Parathyroid adenoma (tissue), 2 donors: ENCODE measurements at regions not wholly inside any gene's neighbourhood (a gene's known extent, or its start where the extent isn't known, plus 50 kb on each side); places are given as distances from the start of the nearest gene placed in this dataset.

ENCODE experiments used
- H2AFZ ChIP-seq: fragments of 300-600 bp; sonication (generic); one replicate; pipeline ENCODE4 v1.7.0; 2017; ENCODE audit warnings: antibody characterized with exemption, mild to moderate bottlenecking
- H3K27ac ChIP-seq: fragments of 300-600 bp; sonication (generic); one replicate; pipeline ENCODE4 v1.7.0; 2017
- H3K27me3 ChIP-seq: fragments of 300-600 bp; sonication (generic); one replicate; pipeline ENCODE4 v1.7.0; 2017; ENCODE audit warnings: low read length; ENCODE audit not compliant: control insufficient read depth, insufficient read depth
- H3K36me3 ChIP-seq: fragments of 300-600 bp; sonication (generic); one replicate; pipeline ENCODE4 v1.7.0; 2017; ENCODE audit warnings: low read length; ENCODE audit not compliant: control insufficient read depth, insufficient read depth
- H3K4me1 ChIP-seq: fragments of 300-600 bp; sonication (generic); one replicate; pipeline ENCODE4 v1.7.0; 2017; ENCODE audit warnings: control low read depth
- H3K4me2 ChIP-seq: fragments of 300-600 bp; sonication (generic); one replicate; pipeline ENCODE4 v1.7.0; 2017; ENCODE audit warnings: low read length
- H3K4me3 ChIP-seq: fragments of 300-600 bp; sonication (generic); one replicate; pipeline ENCODE4 v1.7.0; 2017; ENCODE audit warnings: low read depth, low read length
- H3K79me2 ChIP-seq: fragments of 300-600 bp; sonication (generic); one replicate; pipeline ENCODE4 v1.7.0; 2017; ENCODE audit warnings: control low read depth
- H3K9ac ChIP-seq: fragments of 300-600 bp; sonication (generic); one replicate; pipeline ENCODE4 v1.7.0; 2017; ENCODE audit warnings: mild to moderate bottlenecking
- H3K9me3 ChIP-seq: fragments of 300-600 bp; sonication (generic); one replicate; pipeline ENCODE4 v1.7.0; 2017; ENCODE audit warnings: low read length; ENCODE audit not compliant: control insufficient read depth
- CTCF ChIP-seq: fragments of 300-600 bp; sonication (generic); IDR thresholded peaks from one replicate; pipeline ENCODE4 v1.7.0; 2017; ENCODE audit warnings: antibody characterized with exemption, mild to moderate bottlenecking
- donor health status: primary hyperparathyroidism.

GRCh38 chr7:52506325-52506724 is 529.1 kb upstream of the POM121L12 start:
- H3K36me3 ChIP-seq = no peaks in the 10 kb centered on the region
- H3K79me2 ChIP-seq = no peaks in the 10 kb centered on the region
- H3K27me3 ChIP-seq = no peaks in the 10 kb centered on the region
- no peak overlapping the region for H3K4me2 ChIP-seq
- H3K9ac ChIP-seq = no peak overlapping the region
- no peaks in the 10 kb centered on the region for H3K4me1 ChIP-seq
- no peak overlapping the region for H2AFZ ChIP-seq
- no peaks in the 10 kb centered on the region for H3K9me3 ChIP-seq
- H3K27ac ChIP-seq = no peak overlapping the region
- H3K4me3 ChIP-seq = no peak overlapping the region
- TF ChIP-seq CTCF = no peak

- Histone ChIP-seq H3K4me1 (no peaks in the 10 kb centered on the region), H2AFZ (no peak overlapping the region), H3K4me2 (no peak overlapping the region), H3K79me2 (no peaks in the 10 kb centered on the region), H3K27me3 (no peaks in the 10 kb centered on the region), H3K36me3 (no peaks in the 10 kb centered on the region), H3K9me3 (no peaks in the 10 kb centered on the region), H3K4me3 (no peak overlapping the region), H3K27ac (no peak overlapping the region), H3K9ac (no peak overlapping the region)
- TF ChIP-seq CTCF = no peak
Measured at GRCh38 chr7:52504561-52504960, 530.9 kb upstream of the POM121L12 start.

GRCh38 chr7:52502281-52502680 is 533.2 kb upstream of the POM121L12 start:
- Histone ChIP-seq H3K36me3 (no peaks in the 10 kb centered on the region), H3K27me3 (no peaks in the 10 kb centered on the region), H3K4me2 (no peak overlapping the region), H3K4me3 (no peak overlapping the region), H3K79me2 (no peaks in the 10 kb centered on the region), H3K9ac (no peak overlapping the region), H3K27ac (no peak overlapping the region), H3K4me1 (no peaks in the 10 kb centered on the region), H3K9me3 (no peaks in the 10 kb centered on the region), H2AFZ (no peak overlapping the region)
- no peak for TF ChIP-seq CTCF

- no peak overlapping the region for H3K27ac ChIP-seq
- no peak overlapping the region for H3K4me2 ChIP-seq
- H3K4me1 ChIP-seq = no peaks in the 10 kb centered on the region
- H3K79me2 ChIP-seq = no peaks in the 10 kb centered on the region
- no peak overlapping the region for H3K4me3 ChIP-seq
- TF ChIP-seq CTCF = no peak
- H2AFZ ChIP-seq = no peak overlapping the region
- no peaks in the 10 kb centered on the region for H3K27me3 ChIP-seq
- no peak overlapping the region for H3K9ac ChIP-seq
- H3K36me3 ChIP-seq = no peaks in the 10 kb centered on the region
- no peaks in the 10 kb centered on the region for H3K9me3 ChIP-seq
Measured at GRCh38 chr7:52501696-52502095, 533.7 kb upstream of the POM121L12 start.

GRCh38 chr7:52500841-52501240 is 534.6 kb upstream of the POM121L12 start:
- H3K9me3 ChIP-seq = no peaks in the 10 kb centered on the region
- no peak overlapping the region for H2AFZ ChIP-seq
- no peaks in the 10 kb centered on the region for H3K36me3 ChIP-seq
- no peaks in the 10 kb centered on the region for H3K4me1 ChIP-seq
- TF ChIP-seq CTCF = no peak
- no peak overlapping the region for H3K4me2 ChIP-seq
- H3K9ac ChIP-seq = no peak overlapping the region
- H3K4me3 ChIP-seq = no peak overlapping the region
- no peaks in the 10 kb centered on the region for H3K79me2 ChIP-seq
- no peak overlapping the region for H3K27ac ChIP-seq
- H3K27me3 ChIP-seq = no peaks in the 10 kb centered on the region
